NOMO-1 treated with dmso at 0.1 percent for 144 hours (cell line): ENCODE measurements at regions not wholly inside any gene's neighbourhood (a gene's known extent, or its start where the extent isn't known, plus 50 kb on each side); places are given as distances from the start of the nearest gene placed in this dataset.

Experiments used
- DNase-seq: peaks from one replicate; lab custom pipeline; 2025; ENCODE audit not compliant: unreplicated experiment; lab: John Stamatoyannopoulos, UW

DNA sequence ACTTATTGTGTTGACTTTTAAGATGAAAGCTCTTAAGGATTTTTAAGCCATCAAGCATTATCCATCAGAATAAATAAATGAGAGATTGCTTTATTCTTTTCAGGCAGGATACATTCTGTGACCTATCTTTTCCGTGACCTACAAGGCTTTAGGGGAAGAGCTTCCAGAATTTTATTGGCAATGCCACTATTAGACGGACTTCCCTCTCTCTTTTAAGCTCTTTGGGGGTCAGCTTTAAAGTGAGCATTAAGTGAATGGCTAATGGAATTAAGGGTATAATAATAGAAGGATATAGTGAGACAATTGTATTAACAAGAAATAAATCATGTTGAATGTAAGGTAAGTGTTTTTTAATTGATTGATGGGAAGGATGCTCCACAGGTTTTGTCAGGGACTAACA is 273.7 kb downstream of the GPAT3 start:
- DNase-seq: no peak

DNA sequence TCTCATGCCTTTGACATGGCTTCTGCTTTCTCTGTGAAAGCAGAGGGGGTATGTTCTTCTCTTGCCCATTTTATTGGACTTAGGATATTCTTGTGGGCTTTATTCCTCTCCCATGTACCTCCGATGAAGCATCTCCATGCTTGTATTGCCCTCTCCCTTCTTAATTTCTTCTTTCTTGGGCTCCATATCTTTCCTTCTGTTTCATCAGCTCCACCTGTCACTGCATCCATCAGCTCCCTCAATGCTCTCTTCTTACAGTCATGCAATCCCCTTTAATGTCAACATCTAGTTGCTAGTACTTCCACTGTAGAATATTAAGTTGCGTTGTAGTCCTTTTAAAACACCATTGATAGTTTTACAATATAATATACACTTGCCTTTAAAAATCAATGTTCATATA is 257.6 kb downstream of the GPAT3 start:
- DNase-seq: no peak

DNA sequence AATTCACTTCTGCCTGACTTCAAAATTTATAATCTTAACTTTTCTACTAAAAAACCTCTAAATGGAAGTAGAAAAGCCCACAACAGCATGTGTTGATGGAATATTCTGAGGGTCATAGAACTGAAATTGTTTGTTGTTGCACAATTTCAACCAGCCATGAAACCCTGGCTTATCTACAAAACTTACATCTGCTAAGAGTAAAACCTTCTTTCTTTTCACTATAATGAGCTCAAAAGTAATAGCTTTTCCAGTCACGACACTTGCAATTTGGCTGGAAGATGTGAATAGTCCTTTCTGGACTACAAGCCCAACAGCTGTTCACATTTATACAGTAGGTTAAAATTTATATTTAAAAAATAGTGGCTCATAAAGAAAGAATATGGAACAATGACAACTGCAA is 250.0 kb downstream of the GPAT3 start:
- DNase-seq: no peak

DNA sequence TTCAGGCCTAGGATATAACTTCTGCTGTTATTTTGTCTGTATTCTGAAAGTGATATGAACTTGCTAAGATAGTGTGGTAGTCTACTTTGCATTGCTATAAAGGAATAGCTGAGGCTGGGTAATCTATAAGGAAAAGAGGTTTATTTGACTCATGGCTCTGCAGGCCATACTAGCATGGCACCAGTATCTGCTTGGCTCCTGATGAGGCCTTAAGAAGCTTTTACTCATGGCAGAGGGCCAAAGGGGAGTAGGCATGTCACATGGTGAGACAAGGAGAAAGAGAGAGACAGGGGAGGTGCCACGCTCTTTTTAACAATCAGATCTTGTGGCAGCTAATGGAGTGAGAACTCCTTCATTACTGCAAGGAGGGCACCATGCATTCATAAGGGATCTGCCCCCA is 247.3 kb downstream of the GPAT3 start:
- DNase-seq: no peak

DNA sequence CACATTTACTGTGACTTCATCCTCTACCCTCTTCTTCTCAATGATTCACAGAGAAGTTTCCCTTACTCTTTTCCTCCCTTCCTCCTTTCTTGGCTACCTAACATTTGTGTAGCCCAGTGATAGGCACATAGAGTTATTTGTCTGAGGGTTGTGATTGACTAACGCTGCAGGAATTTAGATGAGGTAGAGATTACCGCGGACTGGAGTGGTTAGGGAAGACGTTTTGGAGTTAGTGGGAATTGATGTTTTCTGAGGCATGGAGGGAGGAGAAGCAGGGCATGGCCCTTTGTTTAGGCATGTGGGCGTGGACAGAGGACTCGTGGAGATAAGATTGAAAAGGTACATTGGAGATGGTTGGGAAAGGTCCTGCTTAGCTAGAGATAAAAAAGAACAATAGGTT is 246.7 kb downstream of the GPAT3 start:
- DNase-seq: no peak

DNA sequence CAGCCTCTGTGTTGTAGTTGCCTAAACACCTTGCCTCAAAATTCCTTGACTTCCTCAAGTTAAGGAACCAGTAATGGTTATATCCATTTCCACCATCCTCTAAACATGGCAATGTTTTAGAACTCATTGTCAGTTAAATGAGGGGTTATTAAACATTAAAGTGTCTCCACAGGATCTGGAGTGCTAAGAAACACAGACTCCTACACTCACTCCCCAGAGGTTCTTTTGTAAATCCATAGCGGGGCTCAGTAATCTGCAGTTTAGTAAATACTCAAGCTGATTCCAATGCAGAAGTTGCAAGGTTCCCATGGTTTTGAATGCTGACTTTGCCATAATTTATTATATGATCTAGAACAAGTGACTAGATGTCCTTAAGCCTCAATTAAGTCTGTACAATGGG is 245.5 kb downstream of the GPAT3 start:
- no peak for DNase-seq

DNA sequence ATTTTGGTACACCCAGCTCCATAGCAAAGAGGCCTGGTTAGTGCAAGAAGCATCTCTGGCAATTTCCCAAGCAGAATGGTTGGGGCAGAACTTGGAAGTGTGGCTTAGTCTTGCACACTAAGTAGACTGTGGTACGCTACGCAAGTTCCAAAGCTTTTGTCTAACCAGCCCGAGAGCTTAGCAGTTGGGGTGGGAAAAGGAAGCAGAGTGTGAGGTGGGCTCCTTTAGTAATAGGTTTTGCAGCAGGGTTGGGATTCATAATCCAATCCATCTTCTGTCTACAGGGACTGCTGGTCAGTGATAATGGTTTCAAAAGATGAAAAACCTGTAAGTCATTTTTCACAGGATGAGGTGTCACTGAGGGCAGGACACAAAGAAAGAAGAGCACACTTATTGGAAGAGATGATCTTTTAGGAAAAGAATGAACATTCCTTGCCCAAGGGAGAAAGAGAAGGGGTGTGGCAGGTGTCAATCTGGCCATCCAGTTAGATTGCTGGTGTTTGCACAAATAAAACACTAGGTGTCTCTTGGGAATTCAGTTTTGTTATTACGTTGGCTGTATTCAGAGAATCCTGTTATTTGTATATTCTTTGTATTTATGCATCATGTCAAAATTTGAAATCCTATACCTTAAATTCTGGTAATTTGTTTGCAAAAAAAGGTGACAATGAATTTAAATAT is 244.3 kb downstream of the GPAT3 start:
- no peak for DNase-seq

DNA sequence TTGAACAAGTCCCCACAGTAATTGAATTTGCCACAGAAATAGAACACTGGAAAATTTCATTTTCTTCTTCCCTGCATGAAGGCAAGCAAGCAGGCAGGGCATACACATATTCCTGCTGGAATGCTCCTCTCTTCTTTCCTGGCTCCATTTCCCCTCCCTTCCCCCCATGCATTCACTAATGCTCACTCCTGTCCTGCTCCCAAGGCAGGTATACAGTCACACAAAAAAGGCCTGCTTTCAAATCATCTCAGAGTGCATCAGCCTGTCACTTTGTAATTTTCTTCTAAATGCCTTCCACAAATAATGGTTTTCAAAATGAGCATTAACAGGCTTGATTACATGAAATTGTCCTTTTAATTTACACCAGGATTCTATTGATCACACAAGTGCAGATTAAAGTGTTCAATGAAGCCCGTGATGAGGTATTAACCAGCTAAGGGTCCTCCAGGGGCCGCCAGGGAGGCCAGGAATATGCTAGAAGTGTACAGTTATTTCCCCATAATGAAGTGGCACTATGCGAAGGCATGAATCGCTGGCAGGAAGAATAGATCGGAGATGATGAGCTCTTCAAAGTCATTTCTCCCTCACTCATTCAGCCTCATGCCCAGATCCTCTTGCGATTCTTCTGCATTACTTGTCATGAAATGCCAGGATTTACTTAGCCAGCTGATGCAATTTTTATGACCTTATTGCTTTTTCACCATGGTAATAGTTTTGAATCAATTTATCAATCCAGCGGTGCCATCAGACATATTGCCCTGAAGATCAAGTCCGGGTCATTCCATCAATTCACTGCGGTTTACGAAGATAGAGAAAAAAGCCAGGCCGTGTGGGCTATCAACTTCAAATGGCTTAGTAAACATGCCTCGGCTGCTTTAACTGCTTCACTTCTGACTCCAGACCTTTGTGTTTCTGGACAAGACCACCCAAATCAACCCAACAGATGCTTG is 243.5 kb downstream of the GPAT3 start:
- no peak for DNase-seq

DNA sequence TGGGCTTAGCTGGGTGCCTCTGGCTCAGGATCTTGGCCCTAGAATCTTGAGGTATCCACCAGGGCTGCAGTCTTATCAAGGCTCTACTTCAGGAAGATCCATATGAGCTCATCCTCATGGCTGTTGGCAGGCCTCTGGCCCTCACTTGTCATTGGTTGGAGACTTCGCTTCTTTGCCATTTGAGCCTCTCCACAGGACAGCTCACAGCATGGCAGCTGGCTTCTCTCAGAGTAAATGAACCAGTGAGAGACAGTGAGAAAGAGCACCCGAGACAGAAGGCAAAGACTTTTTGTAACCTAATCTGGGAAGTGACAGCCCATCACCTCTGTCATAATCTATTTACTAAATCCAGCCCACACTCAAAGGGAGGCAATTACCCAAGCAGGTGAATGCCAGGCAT is 236.8 kb downstream of the GPAT3 start:
- DNase-seq: no peak

DNA sequence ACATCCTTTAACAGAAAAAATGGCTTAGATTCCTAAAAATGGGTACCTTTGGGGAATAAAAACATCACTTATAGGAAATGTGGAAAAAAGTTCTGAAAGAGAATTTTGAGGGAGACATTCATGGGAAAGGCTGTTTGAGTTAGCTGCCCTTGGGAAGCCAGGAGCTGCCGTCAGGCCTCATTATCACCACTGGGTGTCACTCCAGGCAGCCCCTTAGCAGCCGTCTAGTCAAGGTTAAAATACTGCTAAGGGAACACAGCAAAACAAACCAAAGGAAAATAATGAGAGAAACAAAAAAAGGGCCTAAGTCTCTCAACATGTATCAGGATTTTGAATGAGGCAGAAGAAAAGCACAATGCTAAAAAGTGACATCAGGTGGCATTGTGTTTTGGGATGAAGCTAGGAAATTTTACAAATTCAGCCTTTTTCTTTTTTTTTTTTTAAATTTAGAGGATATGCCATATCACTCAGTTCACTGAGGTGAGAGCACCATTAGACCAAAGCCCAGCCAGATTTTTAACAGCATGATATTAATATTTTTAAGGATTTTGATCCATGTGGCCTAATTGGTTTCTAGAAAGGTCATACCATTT is 235.3 kb downstream of the GPAT3 start:
- DNase-seq: no peak

DNA sequence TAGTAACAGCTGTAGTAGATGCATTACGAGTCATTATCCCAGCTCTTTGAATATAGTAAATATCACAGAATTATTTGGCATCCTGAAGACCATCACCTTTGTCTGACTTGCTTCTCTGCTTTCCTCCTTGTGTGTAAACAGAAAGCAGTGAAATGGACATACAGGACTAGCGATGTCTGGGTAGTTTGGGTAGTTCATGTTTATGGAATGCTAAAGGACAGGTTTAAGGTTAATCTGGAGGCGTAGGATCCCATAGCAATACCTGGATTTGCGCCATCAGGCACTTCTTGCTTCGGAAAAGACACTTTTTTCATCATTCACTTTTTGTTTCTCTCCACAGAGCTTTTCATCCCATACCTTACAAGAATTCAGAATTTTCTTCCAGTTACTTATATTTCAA is 232.2 kb downstream of the GPAT3 start:
- DNase-seq: no peak

DNA sequence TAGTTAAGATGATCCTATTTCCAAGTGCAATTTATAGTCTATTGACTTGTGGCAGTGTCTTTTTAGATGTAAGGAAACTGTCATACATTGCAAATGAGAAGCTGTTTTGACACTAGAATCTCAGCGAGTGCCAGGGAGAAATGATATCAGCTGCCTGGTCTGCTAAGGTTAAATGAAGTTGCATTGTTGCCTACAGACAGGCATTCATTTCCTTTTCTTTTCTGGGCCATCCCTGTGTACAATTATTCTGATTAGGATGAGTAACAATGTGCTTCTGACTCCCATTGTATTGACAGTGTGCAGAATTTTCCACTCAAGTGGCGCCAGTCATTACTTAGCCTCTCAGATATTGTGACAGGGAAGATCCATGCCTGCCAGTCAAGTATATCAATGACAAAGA is 231.2 kb downstream of the GPAT3 start:
- no peak for DNase-seq

DNA sequence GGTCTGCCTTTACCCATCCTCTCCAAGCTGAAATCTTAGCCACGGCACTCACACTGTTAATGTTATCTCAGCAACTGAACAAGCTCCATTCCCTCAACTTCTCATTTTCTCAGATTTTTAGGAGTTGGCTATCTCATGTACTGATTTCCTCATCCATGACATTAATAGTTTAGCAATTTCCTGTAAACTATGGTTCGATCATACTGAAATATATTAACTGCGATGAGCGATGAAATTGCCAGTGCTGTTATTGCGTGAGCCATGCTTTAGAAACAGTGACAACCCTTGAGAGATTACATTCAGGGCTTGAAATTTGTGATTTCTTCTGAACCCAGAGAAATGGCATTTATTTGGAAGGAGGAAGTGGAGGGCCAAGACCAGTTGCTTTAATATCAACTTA is 223.7 kb downstream of the GPAT3 start:
- no peak for DNase-seq

DNA sequence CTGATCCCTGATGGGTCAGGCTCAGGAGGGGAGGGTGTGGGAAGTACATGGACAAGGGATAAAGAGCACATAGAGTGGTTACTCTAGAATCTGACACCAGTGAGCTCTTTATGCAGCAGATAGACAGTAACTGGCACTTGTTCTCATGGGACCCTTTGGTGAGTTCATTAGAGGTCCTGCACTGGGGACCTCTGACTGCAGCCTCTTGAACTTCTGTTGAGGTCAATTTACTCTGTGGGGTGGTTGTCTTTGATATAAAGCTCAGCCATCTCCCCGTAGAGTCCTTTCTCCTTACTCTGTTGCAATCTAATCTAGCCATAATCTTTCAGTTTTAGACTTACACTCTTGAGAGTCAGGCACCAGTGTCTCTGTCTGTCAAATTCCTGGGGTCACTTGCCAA is 222.4 kb downstream of the GPAT3 start:
- DNase-seq: no peak

DNA sequence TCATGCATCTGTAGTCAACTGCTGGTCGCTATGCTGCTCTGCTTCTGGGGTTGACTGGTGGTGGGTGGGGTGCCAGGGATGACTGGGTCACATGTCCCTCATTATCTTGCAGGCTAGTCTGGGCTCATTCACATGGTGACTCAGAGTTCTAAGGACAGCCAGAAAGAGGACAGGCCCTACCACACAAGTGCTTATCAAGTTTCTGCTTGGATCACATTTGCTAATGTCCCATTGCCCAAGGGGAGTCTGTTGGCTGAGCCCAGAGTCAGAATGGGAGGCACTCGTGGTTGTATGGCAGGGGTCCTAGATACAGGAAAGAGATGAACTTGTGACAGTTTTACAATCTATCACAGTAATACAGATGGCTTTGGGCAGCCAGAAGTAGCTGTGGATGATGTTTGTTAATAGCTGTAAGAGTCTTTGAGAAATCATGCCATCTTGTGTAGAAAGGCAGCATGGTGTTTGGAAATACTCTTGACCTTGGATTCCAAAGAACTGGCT is 221.3 kb downstream of the GPAT3 start:
- no peak for DNase-seq

DNA sequence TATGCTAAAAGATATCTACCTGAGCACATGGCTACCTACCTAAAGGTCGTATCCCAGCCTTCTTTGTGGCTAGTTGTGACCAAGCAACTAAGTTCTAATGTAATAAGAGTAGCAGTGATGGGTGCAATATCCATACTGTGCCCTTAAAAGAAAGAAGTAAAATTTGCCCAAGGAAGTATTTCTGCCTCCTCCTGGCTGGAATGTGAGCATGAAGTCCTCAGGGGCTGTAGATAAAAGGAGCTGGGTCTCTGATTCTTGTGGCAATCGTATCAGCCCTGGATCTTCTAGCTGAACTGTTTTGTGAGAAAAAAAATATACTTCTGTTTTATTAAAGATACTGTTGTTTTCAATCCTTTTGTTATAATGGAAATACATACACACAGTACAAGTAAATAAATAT is 217.4 kb downstream of the GPAT3 start:
- DNase-seq: no peak

DNA sequence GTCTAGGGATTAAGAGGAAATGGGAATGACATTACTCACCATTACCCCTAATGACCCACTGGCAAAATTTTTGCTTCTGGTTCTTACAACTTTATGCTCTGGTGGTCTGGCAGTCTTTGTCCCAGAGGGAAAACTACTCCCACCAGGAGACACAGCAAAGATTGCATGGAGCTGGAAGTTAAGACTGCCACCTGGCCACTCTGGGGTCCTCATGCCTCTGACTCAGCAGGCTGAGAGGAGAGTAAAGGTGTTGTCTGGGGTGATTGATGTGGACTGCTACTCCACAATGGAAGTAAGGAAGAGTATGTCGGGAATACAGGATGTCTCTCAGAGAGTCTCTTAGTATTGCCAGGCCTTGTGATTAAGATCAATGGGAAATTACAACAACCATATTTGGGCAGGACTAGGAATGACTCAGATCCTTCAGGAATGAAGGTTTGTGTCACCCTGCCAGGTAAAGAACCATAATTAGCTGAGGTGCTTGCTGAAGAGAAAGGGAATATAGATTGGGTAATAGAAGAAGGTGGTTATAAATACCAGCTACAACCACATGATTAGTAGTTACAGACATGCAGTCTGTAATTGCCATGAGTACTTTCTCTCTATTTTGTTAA is 215.5 kb downstream of the GPAT3 start:
- DNase-seq: no peak

DNA sequence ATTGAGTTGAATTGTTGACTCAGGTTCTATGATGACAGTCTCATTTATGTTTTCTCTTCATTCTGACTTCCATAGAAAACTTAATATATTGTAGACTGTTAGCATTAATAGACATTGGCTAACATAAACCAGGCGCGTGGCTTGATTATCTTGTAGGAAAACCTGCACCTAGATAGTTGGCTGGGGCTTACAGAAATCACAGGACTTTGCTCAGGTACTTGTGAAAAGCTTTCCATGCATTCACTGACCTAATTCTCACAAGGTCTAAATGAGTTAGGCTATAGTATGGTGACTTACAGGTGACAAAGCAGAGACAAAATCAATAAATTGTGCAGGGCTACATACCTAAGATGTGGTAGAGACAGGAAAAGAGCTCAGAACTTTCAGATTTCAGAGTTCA is 212.8 kb downstream of the GPAT3 start:
- no peak for DNase-seq

DNA sequence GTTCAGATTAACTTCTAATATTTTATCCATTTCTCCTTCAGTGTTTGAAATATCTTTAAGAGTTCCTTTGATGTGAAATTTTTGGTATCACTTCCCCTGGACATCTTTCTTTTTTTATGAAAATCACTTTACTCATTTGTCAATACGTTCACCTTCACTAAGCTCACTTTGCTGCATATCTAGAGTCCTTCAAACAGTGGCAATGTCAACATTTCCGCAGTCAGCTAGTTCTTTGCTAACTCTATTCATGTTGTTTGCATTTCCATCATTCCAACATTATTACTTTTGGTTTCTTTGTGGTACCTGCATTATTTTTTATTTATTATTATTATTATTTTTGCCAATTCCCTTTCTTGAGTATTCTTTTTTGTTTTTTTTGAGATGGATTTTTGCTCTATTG is 203.0 kb downstream of the GPAT3 start:
- DNase-seq: no peak

DNA sequence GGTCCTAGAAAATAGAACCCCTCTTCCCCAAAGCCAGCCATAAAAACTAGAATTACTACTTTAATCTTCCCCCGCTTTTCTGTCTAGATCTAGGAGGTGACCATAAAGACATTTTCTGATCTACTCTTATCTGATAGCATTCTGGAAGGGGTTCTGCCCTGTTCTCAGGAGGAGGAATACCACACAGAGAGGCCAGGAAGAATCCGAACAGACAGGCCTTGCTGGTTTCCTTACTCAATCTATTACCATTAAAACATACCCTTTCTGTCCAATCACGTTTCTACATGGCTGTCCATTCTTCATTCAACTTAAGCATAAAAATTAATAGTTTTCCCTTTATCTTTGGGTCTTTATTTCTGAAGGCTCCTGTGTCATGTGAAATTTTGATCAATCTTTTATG is 198.7 kb downstream of the GPAT3 start:
- DNase-seq: no peak

DNA sequence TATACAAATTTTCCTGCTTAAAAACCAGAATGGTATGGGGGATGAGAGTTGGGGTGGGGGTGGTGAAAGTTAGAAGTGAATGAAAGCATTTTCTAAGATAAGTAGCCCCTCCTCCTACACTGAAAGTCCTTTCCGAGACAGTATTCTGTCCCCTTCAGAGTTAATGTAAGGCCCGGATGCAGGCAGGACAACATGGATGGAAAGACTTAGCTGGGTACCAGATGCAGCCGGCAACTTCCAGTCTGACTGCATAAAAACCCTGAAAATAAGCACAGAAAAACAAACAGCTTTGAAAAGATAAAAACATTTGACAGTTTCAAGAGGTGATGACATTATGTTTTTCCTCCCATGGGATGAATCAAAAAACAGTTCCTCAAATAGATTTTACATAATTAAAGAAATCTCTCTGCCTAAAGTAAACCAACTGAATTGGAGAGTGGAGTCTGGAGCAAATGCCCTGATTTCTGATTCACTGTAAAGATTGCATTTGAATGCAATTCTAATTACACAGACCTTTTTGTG is 196.3 kb downstream of the GPAT3 start:
- DNase-seq: no peak
